ENCODE measurements at regions not wholly inside any gene's neighbourhood (a gene's known extent, or its start where the extent isn't known, plus 50 kb on each side); places are given as distances from the start of the nearest gene placed in this dataset.
"Not testable (repeated sequence)": the region's sequence is repeated elsewhere in the genome, so short reads cannot be mapped to it uniquely, and the experiment has no call there.

GRCh38 chr7:73176813-73177212 lies 91.0 kb upstream of the SPDYE9 start:
- H3K27ac ChIP-seq = not testable (repeated sequence)

GRCh38 chr7:73175322-73175721 lies 89.5 kb upstream of the SPDYE9 start:
- not testable (repeated sequence) for H2AFZ ChIP-seq (ENCODE audit: low read depth); H3K27ac ChIP-seq; H4K20me1 ChIP-seq (ENCODE audit: insufficient read depth); H3K79me2 ChIP-seq (ENCODE audit: insufficient read depth, low read depth); H3K36me3 ChIP-seq (ENCODE audit: insufficient read depth); H3K9ac ChIP-seq; H3K4me1 ChIP-seq (ENCODE audit: low read depth, poor library complexity, severe bottlenecking); H3K4me2 ChIP-seq; H3K27me3 ChIP-seq (ENCODE audit: insufficient read depth, low read depth); H3K4me3 ChIP-seq (IDR thresholded peaks at IDR 0.05; ENCODE audit: insufficient read depth, low read depth, low read length)

More at GRCh38 chr7:73176813-73177212, 91.0 kb upstream of the SPDYE9 start:
- not testable (repeated sequence) for H3K9ac ChIP-seq; H3K27me3 ChIP-seq (ENCODE audit: insufficient read depth, low read depth); H3K36me3 ChIP-seq (ENCODE audit: insufficient read depth); H3K4me1 ChIP-seq (ENCODE audit: low read depth, poor library complexity, severe bottlenecking); H4K20me1 ChIP-seq (ENCODE audit: insufficient read depth); H3K79me2 ChIP-seq (ENCODE audit: insufficient read depth, low read depth); H3K4me3 ChIP-seq (IDR thresholded peaks at IDR 0.05; ENCODE audit: insufficient read depth, low read depth, low read length); H3K4me2 ChIP-seq; H2AFZ ChIP-seq (ENCODE audit: low read depth)

- H4K20me1 ChIP-seq (ENCODE audit: insufficient read depth); H3K27ac ChIP-seq; H3K9ac ChIP-seq; H3K79me2 ChIP-seq (ENCODE audit: insufficient read depth, low read depth); H3K27me3 ChIP-seq (ENCODE audit: insufficient read depth, low read depth); H3K4me3 ChIP-seq (IDR thresholded peaks at IDR 0.05; ENCODE audit: insufficient read depth, low read depth, low read length); H3K4me1 ChIP-seq (ENCODE audit: low read depth, poor library complexity, severe bottlenecking); H3K4me2 ChIP-seq; H3K36me3 ChIP-seq (ENCODE audit: insufficient read depth); H2AFZ ChIP-seq (ENCODE audit: low read depth): not testable (repeated sequence)
Measured at GRCh38 chr7:73170902-73171301, 85.1 kb upstream of the SPDYE9 start.

- H3K27ac ChIP-seq; H3K27me3 ChIP-seq (ENCODE audit: insufficient read depth, low read depth); H3K79me2 ChIP-seq (ENCODE audit: insufficient read depth, low read depth); H3K36me3 ChIP-seq (ENCODE audit: insufficient read depth); H3K4me3 ChIP-seq (IDR thresholded peaks at IDR 0.05; ENCODE audit: insufficient read depth, low read depth, low read length); H2AFZ ChIP-seq (ENCODE audit: low read depth); H3K4me2 ChIP-seq; H3K9ac ChIP-seq; H3K4me1 ChIP-seq (ENCODE audit: low read depth, poor library complexity, severe bottlenecking); H4K20me1 ChIP-seq (ENCODE audit: insufficient read depth): not testable (repeated sequence)
Measured at GRCh38 chr7:73170415-73170814, 84.6 kb upstream of the SPDYE9 start.

- H4K20me1 ChIP-seq (ENCODE audit: insufficient read depth); H3K4me3 ChIP-seq (IDR thresholded peaks at IDR 0.05; ENCODE audit: insufficient read depth, low read depth, low read length); H3K36me3 ChIP-seq (ENCODE audit: insufficient read depth); H3K27me3 ChIP-seq (ENCODE audit: insufficient read depth, low read depth); H2AFZ ChIP-seq (ENCODE audit: low read depth); H3K79me2 ChIP-seq (ENCODE audit: insufficient read depth, low read depth); H3K27ac ChIP-seq; H3K4me2 ChIP-seq; H3K9ac ChIP-seq; H3K4me1 ChIP-seq (ENCODE audit: low read depth, poor library complexity, severe bottlenecking): not testable (repeated sequence)
Measured at GRCh38 chr7:73166152-73166551, 80.3 kb upstream of the SPDYE9 start.

GRCh38 chr7:73162680-73163079 lies 76.8 kb upstream of the SPDYE9 start:
- not testable (repeated sequence) for H3K79me2 ChIP-seq (ENCODE audit: insufficient read depth, low read depth); H3K4me1 ChIP-seq (ENCODE audit: low read depth, poor library complexity, severe bottlenecking); H3K36me3 ChIP-seq (ENCODE audit: insufficient read depth); H3K9ac ChIP-seq; H3K27me3 ChIP-seq (ENCODE audit: insufficient read depth, low read depth); H4K20me1 ChIP-seq (ENCODE audit: insufficient read depth); H3K27ac ChIP-seq; H2AFZ ChIP-seq (ENCODE audit: low read depth); H3K4me3 ChIP-seq (IDR thresholded peaks at IDR 0.05; ENCODE audit: insufficient read depth, low read depth, low read length); H3K4me2 ChIP-seq

- not testable (repeated sequence) for H3K4me1 ChIP-seq (ENCODE audit: low read depth, poor library complexity, severe bottlenecking); H3K36me3 ChIP-seq (ENCODE audit: insufficient read depth); H3K4me3 ChIP-seq (IDR thresholded peaks at IDR 0.05; ENCODE audit: insufficient read depth, low read depth, low read length)
Measured at GRCh38 chr7:73161727-73162126, 75.9 kb upstream of the SPDYE9 start.

GRCh38 chr7:73157169-73157661 lies 71.4 kb upstream of the SPDYE9 start:
- not testable (repeated sequence) for H3K27ac ChIP-seq; H3K79me2 ChIP-seq (ENCODE audit: insufficient read depth, low read depth); H3K9ac ChIP-seq; H3K36me3 ChIP-seq (ENCODE audit: insufficient read depth); H3K27me3 ChIP-seq (ENCODE audit: insufficient read depth, low read depth); H3K4me3 ChIP-seq (IDR thresholded peaks at IDR 0.05; ENCODE audit: insufficient read depth, low read depth, low read length); H3K4me1 ChIP-seq (ENCODE audit: low read depth, poor library complexity, severe bottlenecking); H2AFZ ChIP-seq (ENCODE audit: low read depth); H4K20me1 ChIP-seq (ENCODE audit: insufficient read depth); H3K4me2 ChIP-seq

More at GRCh38 chr7:73161727-73162126, 75.9 kb upstream of the SPDYE9 start:
- not testable (repeated sequence) for H3K4me2 ChIP-seq; H2AFZ ChIP-seq (ENCODE audit: low read depth); H3K27ac ChIP-seq; H3K79me2 ChIP-seq (ENCODE audit: insufficient read depth, low read depth); H4K20me1 ChIP-seq (ENCODE audit: insufficient read depth); H3K27me3 ChIP-seq (ENCODE audit: insufficient read depth, low read depth); H3K9ac ChIP-seq

- H2AFZ ChIP-seq (ENCODE audit: low read depth); H3K27me3 ChIP-seq (ENCODE audit: insufficient read depth, low read depth); H3K36me3 ChIP-seq (ENCODE audit: insufficient read depth); H3K9ac ChIP-seq; H3K4me3 ChIP-seq (IDR thresholded peaks at IDR 0.05; ENCODE audit: insufficient read depth, low read depth, low read length); H4K20me1 ChIP-seq (ENCODE audit: insufficient read depth); H3K4me2 ChIP-seq; H3K4me1 ChIP-seq (ENCODE audit: low read depth, poor library complexity, severe bottlenecking); H3K79me2 ChIP-seq (ENCODE audit: insufficient read depth, low read depth); H3K27ac ChIP-seq: not testable (repeated sequence)
Measured at GRCh38 chr7:73156510-73157168, 70.8 kb upstream of the SPDYE9 start.

GRCh38 chr7:73154586-73155038 lies 68.8 kb upstream of the SPDYE9 start:
- H2AFZ ChIP-seq (ENCODE audit: low read depth); H3K27ac ChIP-seq; H3K36me3 ChIP-seq (ENCODE audit: insufficient read depth); H3K9ac ChIP-seq; H3K4me1 ChIP-seq (ENCODE audit: low read depth, poor library complexity, severe bottlenecking); H3K4me2 ChIP-seq; H3K4me3 ChIP-seq (IDR thresholded peaks at IDR 0.05; ENCODE audit: insufficient read depth, low read depth, low read length); H3K79me2 ChIP-seq (ENCODE audit: insufficient read depth, low read depth); H4K20me1 ChIP-seq (ENCODE audit: insufficient read depth); H3K27me3 ChIP-seq (ENCODE audit: insufficient read depth, low read depth): not testable (repeated sequence)

Data from KMS-11 (cell line).